Body of pancreas (tissue), 4 donors: ENCODE measurements at regions not wholly inside any gene's neighbourhood (a gene's known extent, or its start where the extent isn't known, plus 50 kb on each side); places are given as distances from the start of the nearest gene placed in this dataset.

Experiments
- POLR2A ChIP-seq, 3 donors: fragments of 450-650 bp; IDR thresholded peaks; one replicate each; pipeline ENCODE4 v1.6.1; 2016; ENCODE audit warnings: antibody characterized with exemption in 3 of 3, mild to moderate bottlenecking in 2 of 3
- TF ChIP-seq, protein P1 (sequence below), 7 experiments: fragments of 450-650 bp in 4 of 7; fragments of 200-600 bp in 3 of 7; sonication (generic) in 3 of 7; IDR thresholded peaks; one replicate each; pipeline ENCODE4 v1.5.1; 2016 to 2019; ENCODE audit warnings: antibody characterized with exemption in 7 of 7

DNA sequence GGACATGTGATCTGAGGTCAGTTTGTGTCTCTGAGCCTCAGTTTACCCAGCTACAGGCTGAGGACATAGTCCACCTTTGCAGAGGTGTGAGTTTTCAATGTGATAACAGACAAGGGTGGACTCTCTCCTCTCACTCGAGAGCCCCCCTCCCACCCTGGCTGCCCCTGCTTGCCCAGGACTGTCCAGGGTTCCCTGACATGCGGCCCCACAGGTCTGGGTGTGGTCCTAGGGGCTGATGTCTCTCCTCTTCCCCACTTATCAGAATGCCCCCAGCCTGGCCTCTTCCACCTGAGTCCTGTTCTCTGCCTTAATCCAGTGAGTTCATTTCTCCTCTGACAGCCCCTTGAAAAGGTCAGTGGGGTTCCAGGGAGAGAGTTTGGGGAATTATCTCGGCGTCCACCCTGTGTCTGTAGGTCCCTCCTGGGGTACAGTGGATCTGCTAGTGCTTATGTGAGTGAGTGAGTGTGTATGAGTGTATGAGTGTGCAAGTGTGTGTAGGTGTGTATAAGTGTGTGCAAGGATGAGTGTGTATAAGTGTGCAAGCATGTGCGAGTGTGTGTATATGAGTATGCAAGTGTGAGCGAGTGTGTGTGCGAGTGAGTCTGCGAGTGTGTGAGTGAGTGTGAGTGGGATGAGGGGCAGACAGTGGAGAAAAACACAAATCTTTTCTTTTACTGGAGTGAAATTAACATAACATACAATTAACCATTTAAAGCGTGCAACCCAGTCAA, 175.0 kb downstream of the IRF8 start:
- TF ChIP-seq, protein P1, sequence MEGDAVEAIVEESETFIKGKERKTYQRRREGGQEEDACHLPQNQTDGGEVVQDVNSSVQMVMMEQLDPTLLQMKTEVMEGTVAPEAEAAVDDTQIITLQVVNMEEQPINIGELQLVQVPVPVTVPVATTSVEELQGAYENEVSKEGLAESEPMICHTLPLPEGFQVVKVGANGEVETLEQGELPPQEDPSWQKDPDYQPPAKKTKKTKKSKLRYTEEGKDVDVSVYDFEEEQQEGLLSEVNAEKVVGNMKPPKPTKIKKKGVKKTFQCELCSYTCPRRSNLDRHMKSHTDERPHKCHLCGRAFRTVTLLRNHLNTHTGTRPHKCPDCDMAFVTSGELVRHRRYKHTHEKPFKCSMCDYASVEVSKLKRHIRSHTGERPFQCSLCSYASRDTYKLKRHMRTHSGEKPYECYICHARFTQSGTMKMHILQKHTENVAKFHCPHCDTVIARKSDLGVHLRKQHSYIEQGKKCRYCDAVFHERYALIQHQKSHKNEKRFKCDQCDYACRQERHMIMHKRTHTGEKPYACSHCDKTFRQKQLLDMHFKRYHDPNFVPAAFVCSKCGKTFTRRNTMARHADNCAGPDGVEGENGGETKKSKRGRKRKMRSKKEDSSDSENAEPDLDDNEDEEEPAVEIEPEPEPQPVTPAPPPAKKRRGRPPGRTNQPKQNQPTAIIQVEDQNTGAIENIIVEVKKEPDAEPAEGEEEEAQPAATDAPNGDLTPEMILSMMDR (IDR thresholded peaks at IDR 0.05), result no peak
- TF ChIP-seq POLR2A (IDR thresholded peaks at IDR 0.05), result no peak
